ENCODE measurements at regions not wholly inside any gene's neighbourhood (a gene's known extent, or its start where the extent isn't known, plus 50 kb on each side); places are given as distances from the start of the nearest gene placed in this dataset.
A peak's percentile ranks its signal among the peaks of the same experiment; 100 is the strongest.
"Not testable (repeated sequence)": the region's sequence is repeated elsewhere in the genome, so short reads cannot be mapped to it uniquely, and the experiment has no call there.

GRCh38 chr22:44574640-44575380, 76.8 kb upstream of the RTL6 start:
- DNase-seq, result no peak

- no peak for DNase-seq
These were observed 76.1 kb upstream of the RTL6 start for GRCh38 chr22:44574057-44574639.

- no peak for DNase-seq
These were observed 75.4 kb upstream of the RTL6 start for GRCh38 chr22:44573451-44573850.

GRCh38 chr22:44572414-44573207, 74.6 kb upstream of the RTL6 start:
- DNase-seq, result no peak

- DNase-seq, result no peak
These were observed 73.8 kb upstream of the RTL6 start for GRCh38 chr22:44571566-44572413.

- no peak for DNase-seq
These were observed 72.7 kb upstream of the RTL6 start for GRCh38 chr22:44570476-44571445.

GRCh38 chr22:44569561-44569991, 71.5 kb upstream of the RTL6 start:
- DNase-seq, result no peak

GRCh38 chr22:44567846-44568493, 69.9 kb upstream of the RTL6 start:
- DNase-seq, result peak; percentile 54

- DNase-seq, result not testable (repeated sequence)
These were observed 69.4 kb upstream of the RTL6 start for GRCh38 chr22:44567378-44567841.

GRCh38 chr22:44566911-44567310, 68.9 kb upstream of the RTL6 start:
- no peak for DNase-seq

GRCh38 chr22:44562651-44563050, 64.6 kb upstream of the RTL6 start:
- not testable (repeated sequence) for DNase-seq

GRCh38 chr22:44561139-44561840, 63.3 kb upstream of the RTL6 start:
- DNase-seq, result no peak

- not testable (repeated sequence) for DNase-seq
These were observed 60.6 kb upstream of the RTL6 start for GRCh38 chr22:44558671-44559070.

- DNase-seq, result not testable (repeated sequence)
These were observed 59.8 kb upstream of the RTL6 start for GRCh38 chr22:44557872-44558271.

GRCh38 chr22:44557064-44557748, 59.2 kb upstream of the RTL6 start:
- DNase-seq, result no peak

GRCh38 chr22:44555597-44555996, 57.6 kb upstream of the RTL6 start:
- DNase-seq, result no peak

GRCh38 chr22:44555046-44555445, 57.0 kb upstream of the RTL6 start:
- DNase-seq, result no peak

- no peak for DNase-seq
These were observed 56.4 kb upstream of the RTL6 start for GRCh38 chr22:44554411-44554810.

GRCh38 chr22:44550711-44551491, 52.9 kb upstream of the RTL6 start:
- DNase-seq, result no peak

All from activated gamma-delta T cell treated with Interleukin-2 at 50 U/mL for 16 hours (primary cell).